OCI-M1 (cell line): ENCODE measurements at regions not wholly inside any gene's neighbourhood (a gene's known extent, or its start where the extent isn't known, plus 50 kb on each side); places are given as distances from the start of the nearest gene placed in this dataset.

Experiments
- DNase-seq: peaks from one replicate; lab custom pipeline; 2025; lab: John Stamatoyannopoulos, UW

DNA sequence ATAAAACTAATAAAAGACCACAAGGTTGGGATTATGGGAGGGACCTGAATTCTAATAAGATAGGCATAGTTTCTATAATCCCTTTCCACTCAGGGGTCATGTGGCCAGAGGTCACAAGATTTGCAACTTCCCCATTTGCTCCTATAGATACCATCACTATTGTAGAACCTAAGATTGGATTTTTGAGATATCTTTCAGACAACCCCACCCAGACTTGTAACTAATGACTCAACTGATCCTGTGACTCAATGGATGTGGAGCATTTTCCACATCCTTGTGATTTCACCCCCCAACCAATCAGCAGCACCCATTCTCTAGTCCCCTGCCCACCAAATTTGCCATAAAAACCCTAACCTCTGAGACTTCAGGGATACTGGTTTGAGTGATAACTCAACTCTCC is 51.9 kb upstream of the PIK3AP1 start:
- DNase-seq: peak; percentile 36

DNA sequence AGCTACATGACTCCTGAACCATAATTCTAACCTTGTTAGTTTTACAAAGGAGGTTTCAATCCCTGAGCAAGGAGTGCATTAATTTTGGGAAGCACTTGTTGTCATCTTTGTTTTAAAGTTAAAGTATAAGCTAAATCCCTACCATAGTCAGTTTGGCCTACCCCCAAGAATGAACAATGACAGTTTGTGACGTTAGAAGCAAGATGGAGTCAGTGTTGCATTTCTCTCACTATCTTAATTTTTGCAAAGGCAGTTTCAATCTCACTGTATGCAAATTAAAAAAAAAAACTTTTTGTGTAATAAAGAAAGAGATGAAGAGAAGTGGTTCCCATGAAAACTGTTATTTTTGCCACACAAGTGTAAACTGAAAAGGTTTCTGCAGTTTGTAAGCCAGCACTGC is 50.7 kb upstream of the PIK3AP1 start:
- no peak for DNase-seq
